ENCODE measurements at regions not wholly inside any gene's neighbourhood (a gene's known extent, or its start where the extent isn't known, plus 50 kb on each side); places are given as distances from the start of the nearest gene placed in this dataset.

DNA sequence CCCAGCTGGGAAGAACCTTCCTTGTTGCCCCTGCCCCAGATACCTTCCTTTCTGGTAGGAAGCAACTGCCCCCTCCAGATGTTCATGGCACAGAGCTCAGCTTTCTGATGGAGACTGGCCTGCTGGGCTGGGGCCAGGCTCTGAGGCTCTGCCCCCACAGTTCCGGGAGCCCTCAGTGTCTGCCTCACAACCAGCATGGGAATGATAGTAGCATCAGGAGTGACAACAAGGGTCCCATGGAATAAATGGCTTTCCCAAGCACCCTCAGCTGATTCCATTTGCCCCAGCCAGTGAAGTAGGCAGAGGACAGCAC, 65.6 kb upstream of the IQSEC1 start:
- TF ChIP-seq, protein P1, sequence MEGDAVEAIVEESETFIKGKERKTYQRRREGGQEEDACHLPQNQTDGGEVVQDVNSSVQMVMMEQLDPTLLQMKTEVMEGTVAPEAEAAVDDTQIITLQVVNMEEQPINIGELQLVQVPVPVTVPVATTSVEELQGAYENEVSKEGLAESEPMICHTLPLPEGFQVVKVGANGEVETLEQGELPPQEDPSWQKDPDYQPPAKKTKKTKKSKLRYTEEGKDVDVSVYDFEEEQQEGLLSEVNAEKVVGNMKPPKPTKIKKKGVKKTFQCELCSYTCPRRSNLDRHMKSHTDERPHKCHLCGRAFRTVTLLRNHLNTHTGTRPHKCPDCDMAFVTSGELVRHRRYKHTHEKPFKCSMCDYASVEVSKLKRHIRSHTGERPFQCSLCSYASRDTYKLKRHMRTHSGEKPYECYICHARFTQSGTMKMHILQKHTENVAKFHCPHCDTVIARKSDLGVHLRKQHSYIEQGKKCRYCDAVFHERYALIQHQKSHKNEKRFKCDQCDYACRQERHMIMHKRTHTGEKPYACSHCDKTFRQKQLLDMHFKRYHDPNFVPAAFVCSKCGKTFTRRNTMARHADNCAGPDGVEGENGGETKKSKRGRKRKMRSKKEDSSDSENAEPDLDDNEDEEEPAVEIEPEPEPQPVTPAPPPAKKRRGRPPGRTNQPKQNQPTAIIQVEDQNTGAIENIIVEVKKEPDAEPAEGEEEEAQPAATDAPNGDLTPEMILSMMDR (IDR thresholded peaks at IDR 0.05; ENCODE audit: insufficient read depth, low read length), result no peak
- TF ChIP-seq SPI1 (IDR thresholded peaks at IDR 0.05; ENCODE audit: borderline replicate concordance, low read depth), result no peak
- no peak for TF ChIP-seq REST (IDR thresholded peaks at IDR 0.05; ENCODE audit: insufficient replicate concordance, low read depth)

Data from HL-60 (cell line).